ENCODE measurements at regions not wholly inside any gene's neighbourhood (a gene's known extent, or its start where the extent isn't known, plus 50 kb on each side); places are given as distances from the start of the nearest gene placed in this dataset.

DNA sequence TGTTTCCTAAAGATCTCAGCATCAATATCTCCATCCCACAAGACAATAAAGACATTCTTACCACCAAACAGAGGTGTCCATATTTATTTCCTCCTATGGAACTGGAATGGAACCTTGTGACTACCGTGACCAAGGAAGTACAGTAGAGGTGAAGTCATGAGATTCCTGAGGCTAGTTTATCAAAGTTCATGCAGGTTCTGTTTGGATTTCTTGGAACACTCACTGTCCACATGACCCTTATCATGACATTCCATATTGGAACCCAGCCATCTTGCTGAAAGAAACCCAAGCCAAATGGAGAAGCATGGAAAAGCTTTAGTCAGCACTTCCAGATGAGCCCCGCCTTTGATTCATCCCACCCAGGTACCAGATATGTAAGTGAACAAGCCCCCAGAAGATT, 516.0 kb upstream of the POU3F3 start:
- no peak for TF ChIP-seq GATA2 (IDR thresholded peaks at IDR 0.05; ENCODE audit: low read depth, low read length)
- TF ChIP-seq GATA3 (IDR thresholded peaks at IDR 0.05; ENCODE audit: low read depth, low read length), result no peak
